ENCODE measurements at regions not wholly inside any gene's neighbourhood (a gene's known extent, or its start where the extent isn't known, plus 50 kb on each side); places are given as distances from the start of the nearest gene placed in this dataset.

- TF ChIP-seq, protein P1, sequence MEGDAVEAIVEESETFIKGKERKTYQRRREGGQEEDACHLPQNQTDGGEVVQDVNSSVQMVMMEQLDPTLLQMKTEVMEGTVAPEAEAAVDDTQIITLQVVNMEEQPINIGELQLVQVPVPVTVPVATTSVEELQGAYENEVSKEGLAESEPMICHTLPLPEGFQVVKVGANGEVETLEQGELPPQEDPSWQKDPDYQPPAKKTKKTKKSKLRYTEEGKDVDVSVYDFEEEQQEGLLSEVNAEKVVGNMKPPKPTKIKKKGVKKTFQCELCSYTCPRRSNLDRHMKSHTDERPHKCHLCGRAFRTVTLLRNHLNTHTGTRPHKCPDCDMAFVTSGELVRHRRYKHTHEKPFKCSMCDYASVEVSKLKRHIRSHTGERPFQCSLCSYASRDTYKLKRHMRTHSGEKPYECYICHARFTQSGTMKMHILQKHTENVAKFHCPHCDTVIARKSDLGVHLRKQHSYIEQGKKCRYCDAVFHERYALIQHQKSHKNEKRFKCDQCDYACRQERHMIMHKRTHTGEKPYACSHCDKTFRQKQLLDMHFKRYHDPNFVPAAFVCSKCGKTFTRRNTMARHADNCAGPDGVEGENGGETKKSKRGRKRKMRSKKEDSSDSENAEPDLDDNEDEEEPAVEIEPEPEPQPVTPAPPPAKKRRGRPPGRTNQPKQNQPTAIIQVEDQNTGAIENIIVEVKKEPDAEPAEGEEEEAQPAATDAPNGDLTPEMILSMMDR (IDR thresholded peaks at IDR 0.05; ENCODE audit: low read depth, low read length) = no peak
Observed at GRCh38 chr4:126547352-126547751, 1085.4 kb upstream of the INTU start.

DNA sequence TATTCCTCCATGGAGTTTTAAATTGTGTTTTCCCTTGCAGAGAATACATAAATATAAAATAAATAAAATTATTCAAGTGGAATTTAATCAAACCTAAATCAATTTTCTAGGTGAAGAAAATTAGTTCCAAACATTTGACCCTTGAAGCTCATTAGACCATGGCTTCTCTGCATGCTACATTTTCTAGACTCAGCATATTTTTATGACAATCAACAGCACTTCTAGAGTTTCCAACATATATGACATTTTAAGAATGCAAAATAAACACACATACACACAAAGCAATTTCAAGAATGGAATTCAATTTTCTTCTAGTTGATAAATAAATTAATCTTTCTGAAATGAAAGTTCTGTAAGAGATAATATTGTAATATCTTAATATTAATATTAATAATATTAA is 1083.9 kb upstream of the INTU start:
- TF ChIP-seq, protein P1 (IDR thresholded peaks at IDR 0.05; ENCODE audit: low read depth, low read length) = no peak
- H3K27me3 ChIP-seq (ENCODE audit: insufficient read depth, low read depth, severe bottlenecking) = no peaks in the 10 kb centered on the region
- H3K27ac ChIP-seq = no peak overlapping the region
- H3K36me3 ChIP-seq = no peaks in the 10 kb centered on the region
- no peaks in the 10 kb centered on the region for H3K9me3 ChIP-seq (ENCODE audit: severe bottlenecking)
- no peak for DNase-seq
- H3K4me3 ChIP-seq (ENCODE audit: low read depth, low read length) = no peak overlapping the region

More at GRCh38 chr4:126547352-126547751, 1085.4 kb upstream of the INTU start:
- Histone ChIP-seq H3K27me3 (ENCODE audit: insufficient read depth, low read depth, severe bottlenecking) (no peaks in the 10 kb centered on the region), H3K4me3 (ENCODE audit: low read depth, low read length) (no peak overlapping the region), H3K9me3 (ENCODE audit: severe bottlenecking) (no peaks in the 10 kb centered on the region), H3K36me3 (no peaks in the 10 kb centered on the region), H3K27ac (no peak overlapping the region)
- DNase-seq = no peak

DNA sequence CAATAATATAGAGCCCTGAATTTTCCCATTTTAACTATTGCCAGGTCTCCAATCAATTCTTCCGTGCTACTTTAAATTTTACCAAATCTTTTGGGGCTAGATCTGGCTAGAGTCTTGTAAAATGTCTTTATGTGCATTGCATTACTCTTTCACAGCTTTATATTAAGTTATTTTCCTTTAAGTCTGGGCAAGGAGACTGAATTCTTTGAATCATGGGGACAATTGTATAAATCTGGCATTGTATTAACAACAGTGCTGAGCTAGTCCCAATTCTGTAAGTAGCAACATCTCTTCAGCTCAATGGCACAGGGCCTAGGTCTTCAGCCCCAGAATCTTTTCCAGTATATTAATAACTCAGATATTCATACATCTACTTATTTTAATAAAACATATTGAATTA is 1080.4 kb upstream of the INTU start:
- Histone ChIP-seq H3K27ac (no peak overlapping the region), H3K36me3 (no peaks in the 10 kb centered on the region), H3K4me3 (ENCODE audit: low read depth, low read length) (no peak overlapping the region), H3K27me3 (ENCODE audit: insufficient read depth, low read depth, severe bottlenecking) (no peaks in the 10 kb centered on the region), H3K9me3 (ENCODE audit: severe bottlenecking) (no peaks in the 10 kb centered on the region)
- TF ChIP-seq, protein P1 (IDR thresholded peaks at IDR 0.05; ENCODE audit: low read depth, low read length) = no peak
- no peak for DNase-seq

DNA sequence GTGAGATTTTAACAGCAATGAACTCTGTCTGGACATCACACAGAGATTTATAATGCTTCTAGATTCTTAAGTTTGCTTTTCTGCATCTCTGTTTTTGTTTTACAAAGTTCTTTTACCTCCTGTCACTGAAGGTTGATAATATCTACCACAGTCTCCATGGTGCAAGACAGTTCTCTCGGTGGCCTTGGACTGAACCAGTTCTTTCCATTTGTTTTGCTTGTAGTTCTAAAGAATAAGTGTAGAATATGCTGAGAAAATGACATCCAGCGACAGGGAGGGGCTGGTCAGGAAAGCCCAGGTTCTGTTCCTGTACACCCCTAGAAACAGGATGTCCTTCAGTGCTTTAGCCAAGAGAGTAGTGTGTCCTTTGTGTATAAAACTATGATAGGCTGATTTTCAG is 1079.5 kb upstream of the INTU start:
- Histone ChIP-seq H3K4me3 (ENCODE audit: low read depth, low read length) (no peak overlapping the region), H3K27ac (no peak overlapping the region), H3K9me3 (ENCODE audit: severe bottlenecking) (no peaks in the 10 kb centered on the region), H3K36me3 (no peaks in the 10 kb centered on the region), H3K27me3 (ENCODE audit: insufficient read depth, low read depth, severe bottlenecking) (no peaks in the 10 kb centered on the region)
- TF ChIP-seq, protein P1 (IDR thresholded peaks at IDR 0.05; ENCODE audit: low read depth, low read length) = no peak
- DNase-seq = no peak

DNA sequence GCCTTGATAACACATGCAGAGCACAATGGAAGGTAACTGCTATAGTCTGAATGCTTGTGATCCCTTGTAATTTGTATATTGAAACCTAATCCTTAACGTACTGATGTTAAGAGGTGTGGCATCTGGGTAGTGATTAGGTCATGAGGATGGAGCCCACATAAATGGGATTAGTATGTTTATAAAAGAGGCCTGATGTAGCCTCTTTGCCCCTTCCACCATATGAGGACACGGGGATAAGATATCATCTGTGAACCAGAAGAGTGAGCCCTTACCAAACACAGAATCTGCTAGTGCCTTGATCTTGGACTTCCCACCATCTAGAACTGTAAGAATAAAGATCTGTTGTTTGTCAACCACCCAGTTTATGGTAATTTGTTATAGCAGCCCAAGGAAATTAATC is 1074.2 kb upstream of the INTU start:
- no peaks in the 10 kb centered on the region for H3K27me3 ChIP-seq (ENCODE audit: insufficient read depth, low read depth, severe bottlenecking)
- H3K27ac ChIP-seq = no peak overlapping the region
- no peak overlapping the region for H3K4me3 ChIP-seq (ENCODE audit: low read depth, low read length)
- H3K9me3 ChIP-seq (ENCODE audit: severe bottlenecking) = no peaks in the 10 kb centered on the region
- no peaks in the 10 kb centered on the region for H3K36me3 ChIP-seq
- TF ChIP-seq, protein P1 (IDR thresholded peaks at IDR 0.05; ENCODE audit: low read depth, low read length) = no peak
- DNase-seq = peak; percentile 24

- H3K9me3 ChIP-seq (ENCODE audit: severe bottlenecking) = no peaks in the 10 kb centered on the region
- no peaks in the 10 kb centered on the region for H3K36me3 ChIP-seq
- TF ChIP-seq, protein P1 (IDR thresholded peaks at IDR 0.05; ENCODE audit: low read depth, low read length) = no peak
- DNase-seq = no peak
- H3K27ac ChIP-seq = no peak overlapping the region
- H3K27me3 ChIP-seq (ENCODE audit: insufficient read depth, low read depth, severe bottlenecking) = no peaks in the 10 kb centered on the region
- H3K4me3 ChIP-seq (ENCODE audit: low read depth, low read length) = no peak overlapping the region
Observed at GRCh38 chr4:126559961-126560360, 1072.8 kb upstream of the INTU start.
